ENCODE measurements at regions not wholly inside any gene's neighbourhood (a gene's known extent, or its start where the extent isn't known, plus 50 kb on each side); places are given as distances from the start of the nearest gene placed in this dataset.

DNA sequence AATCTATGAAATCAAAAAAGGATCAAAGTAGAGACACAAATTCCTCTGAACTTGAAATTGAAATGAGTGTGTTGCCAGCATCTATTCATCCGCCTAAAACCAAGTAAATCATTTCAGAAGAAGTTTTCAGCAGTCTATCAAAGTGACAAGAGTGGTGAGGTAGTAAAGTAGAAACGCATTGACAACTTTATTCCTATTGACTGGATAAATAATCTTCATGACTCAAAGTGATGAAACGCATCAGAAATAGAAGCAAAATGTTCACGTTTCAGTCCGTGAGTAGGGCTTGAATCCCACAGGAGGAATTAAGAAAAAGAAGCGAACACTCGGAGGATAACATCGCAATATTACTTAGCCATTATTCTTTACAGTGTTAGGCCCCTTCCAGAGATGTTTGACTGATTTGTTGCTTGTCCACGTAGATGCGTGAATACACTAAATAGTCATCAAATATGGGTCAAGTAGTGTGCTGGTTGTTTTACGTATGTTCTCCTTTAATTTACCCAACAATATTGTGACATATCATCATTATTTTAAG, 314.4 kb downstream of the PLK2 start:
- no peak overlapping the region for H3K4me3 ChIP-seq (replicated peaks; ENCODE audit: low read depth, low read length)
- DNase-seq (ENCODE audit: low read depth): no peak
- TF ChIP-seq, protein P1, sequence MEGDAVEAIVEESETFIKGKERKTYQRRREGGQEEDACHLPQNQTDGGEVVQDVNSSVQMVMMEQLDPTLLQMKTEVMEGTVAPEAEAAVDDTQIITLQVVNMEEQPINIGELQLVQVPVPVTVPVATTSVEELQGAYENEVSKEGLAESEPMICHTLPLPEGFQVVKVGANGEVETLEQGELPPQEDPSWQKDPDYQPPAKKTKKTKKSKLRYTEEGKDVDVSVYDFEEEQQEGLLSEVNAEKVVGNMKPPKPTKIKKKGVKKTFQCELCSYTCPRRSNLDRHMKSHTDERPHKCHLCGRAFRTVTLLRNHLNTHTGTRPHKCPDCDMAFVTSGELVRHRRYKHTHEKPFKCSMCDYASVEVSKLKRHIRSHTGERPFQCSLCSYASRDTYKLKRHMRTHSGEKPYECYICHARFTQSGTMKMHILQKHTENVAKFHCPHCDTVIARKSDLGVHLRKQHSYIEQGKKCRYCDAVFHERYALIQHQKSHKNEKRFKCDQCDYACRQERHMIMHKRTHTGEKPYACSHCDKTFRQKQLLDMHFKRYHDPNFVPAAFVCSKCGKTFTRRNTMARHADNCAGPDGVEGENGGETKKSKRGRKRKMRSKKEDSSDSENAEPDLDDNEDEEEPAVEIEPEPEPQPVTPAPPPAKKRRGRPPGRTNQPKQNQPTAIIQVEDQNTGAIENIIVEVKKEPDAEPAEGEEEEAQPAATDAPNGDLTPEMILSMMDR (IDR thresholded peaks at IDR 0.05; ENCODE audit: low read length, missing control alignments): no peak

DNA sequence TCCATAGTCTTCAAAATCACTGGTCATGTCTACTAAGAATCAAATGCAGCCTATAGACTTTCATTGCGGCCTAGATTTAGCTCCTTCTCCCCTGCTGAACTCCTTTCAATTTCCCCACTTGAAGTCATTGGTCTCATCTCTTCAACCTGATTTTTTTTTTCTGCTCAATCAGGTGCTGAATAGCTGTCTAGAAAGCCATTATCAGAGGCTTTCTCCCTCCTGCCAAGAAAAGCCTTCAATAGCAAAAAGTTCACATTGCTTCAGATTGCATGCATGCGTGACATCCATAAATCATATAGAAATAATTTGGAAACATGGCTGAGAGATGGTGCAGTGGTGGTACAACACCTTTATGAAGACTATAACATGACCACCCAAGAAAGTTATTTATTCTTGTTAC, 316.2 kb downstream of the PLK2 start:
- DNase-seq (ENCODE audit: low read depth): no peak
- TF ChIP-seq, protein P1 (IDR thresholded peaks at IDR 0.05; ENCODE audit: low read length, missing control alignments): no peak
- H3K4me3 ChIP-seq (replicated peaks; ENCODE audit: low read depth, low read length): no peak overlapping the region

DNA sequence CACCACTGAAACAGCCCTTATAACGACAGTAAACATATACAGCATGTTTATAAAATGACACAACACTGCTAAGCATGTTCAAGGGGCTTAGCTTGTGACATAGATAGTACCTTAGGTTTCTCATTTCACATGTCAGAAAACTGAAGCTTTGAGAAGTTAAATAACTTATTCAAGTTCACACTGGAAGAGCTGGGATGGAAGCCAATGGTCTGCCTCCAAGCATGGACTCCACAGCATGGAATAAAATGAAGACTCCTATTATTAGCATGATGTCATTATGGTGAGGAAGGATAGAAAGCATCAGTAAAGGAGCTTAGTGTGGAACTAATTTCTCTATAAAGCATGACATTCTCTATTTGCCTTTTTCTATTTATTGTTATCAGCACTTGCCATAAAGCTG, 316.7 kb downstream of the PLK2 start:
- no peak overlapping the region for H3K4me3 ChIP-seq (replicated peaks; ENCODE audit: low read depth, low read length)
- TF ChIP-seq, protein P1 (IDR thresholded peaks at IDR 0.05; ENCODE audit: low read length, missing control alignments): no peak
- DNase-seq (ENCODE audit: low read depth): no peak

DNA sequence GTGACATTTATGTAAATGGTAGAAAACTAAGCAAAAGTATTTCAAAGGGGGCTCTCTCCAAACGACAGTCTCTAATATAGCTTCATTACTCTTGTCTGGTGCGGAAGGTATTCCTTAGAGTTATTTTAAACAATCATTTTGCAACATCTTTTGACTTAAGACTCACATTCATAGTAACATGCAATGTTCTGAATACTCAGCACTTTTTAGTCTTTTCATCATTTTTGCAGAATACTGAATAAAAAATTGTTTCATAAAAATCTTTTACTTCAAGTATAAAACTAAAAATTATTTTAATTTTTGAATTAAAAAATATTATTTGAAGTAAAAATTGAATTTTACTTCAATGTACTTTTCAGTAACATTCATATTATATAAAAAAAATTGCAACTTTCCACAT, 321.1 kb downstream of the PLK2 start:
- DNase-seq (ENCODE audit: low read depth): no peak
- TF ChIP-seq, protein P1 (IDR thresholded peaks at IDR 0.05; ENCODE audit: low read length, missing control alignments): no peak
- H3K4me3 ChIP-seq (replicated peaks; ENCODE audit: low read depth, low read length): no peak overlapping the region

DNA sequence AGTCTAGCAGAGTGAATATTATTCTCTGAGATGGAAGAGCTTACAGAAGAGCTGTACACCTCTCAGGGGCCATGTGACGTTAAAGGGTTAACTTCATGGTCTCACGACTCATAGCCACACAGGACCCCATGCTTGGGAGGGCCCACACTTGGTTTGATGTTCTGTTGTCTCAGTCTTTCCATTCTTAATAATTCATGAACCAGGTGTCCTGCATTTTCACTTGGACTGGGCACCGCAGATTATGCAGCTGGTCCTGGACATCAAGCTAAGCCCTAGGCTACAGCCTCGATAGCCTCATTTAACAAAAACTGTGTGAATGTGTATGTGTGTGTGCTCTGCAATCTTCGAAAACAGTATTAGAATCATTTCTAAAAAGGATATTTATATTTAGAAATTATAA, 323.5 kb downstream of the PLK2 start:
- no peak overlapping the region for H3K4me3 ChIP-seq (replicated peaks; ENCODE audit: low read depth, low read length)
- TF ChIP-seq, protein P1 (IDR thresholded peaks at IDR 0.05; ENCODE audit: low read length, missing control alignments): no peak
- no peak for DNase-seq (ENCODE audit: low read depth)

DNA sequence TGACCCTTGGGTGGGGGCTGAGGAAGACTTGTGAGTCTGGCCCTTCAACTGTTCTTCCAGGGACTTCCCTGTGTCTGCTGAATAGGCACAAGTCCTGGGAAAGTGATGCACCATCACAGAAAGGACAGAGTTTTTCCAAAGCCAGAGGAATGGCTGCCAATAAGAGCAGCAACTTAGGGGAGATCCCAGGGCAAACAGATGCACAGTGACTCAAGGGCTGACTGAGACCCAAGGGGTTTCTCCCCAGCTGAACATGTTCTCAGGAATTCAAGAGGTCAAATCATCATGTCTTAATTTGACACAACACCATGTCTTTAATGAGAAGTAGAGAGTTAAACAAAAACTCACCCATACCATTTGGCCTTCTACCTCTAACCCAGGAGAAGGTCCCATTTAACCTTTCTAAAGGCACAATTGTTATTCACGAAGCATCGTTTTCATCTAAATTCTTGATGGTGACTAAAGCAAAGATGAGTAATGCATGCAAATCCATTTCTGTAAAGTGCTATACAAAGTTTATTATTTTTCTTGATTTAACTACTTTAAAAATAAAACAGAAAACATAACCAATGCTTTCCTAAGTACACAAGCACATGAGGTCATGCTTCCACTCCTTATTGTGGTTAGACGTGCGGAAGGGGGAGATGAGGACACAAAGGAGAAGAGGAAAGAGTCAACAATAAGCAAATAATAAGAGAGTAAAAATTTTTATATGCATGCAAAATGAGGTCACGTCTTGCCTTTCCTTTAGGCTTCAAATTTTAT, 324.1 kb downstream of the PLK2 start:
- no peak overlapping the region for H3K4me3 ChIP-seq (replicated peaks; ENCODE audit: low read depth, low read length)
- DNase-seq (ENCODE audit: low read depth): peak; percentile 14
- TF ChIP-seq, protein P1 (IDR thresholded peaks at IDR 0.05; ENCODE audit: low read length, missing control alignments): no peak
